Mucosa of rectum (tissue), 2 donors: ENCODE measurements at regions not wholly inside any gene's neighbourhood (a gene's known extent, or its start where the extent isn't known, plus 50 kb on each side); places are given as distances from the start of the nearest gene placed in this dataset.

Source experiments
- H3K27ac ChIP-seq, 2 donors: one replicate each; pipeline ENCODE4 v1.7.0; 2013; ENCODE audit warnings: inconsistent platforms in 2 of 2, low read depth in 2 of 2, low read length in 2 of 2
- H3K27me3 ChIP-seq, 2 donors: one replicate each; pipeline ENCODE4 v1.7.0; 2013; ENCODE audit warnings: low read length in 2 of 2; ENCODE audit not compliant: control insufficient read depth in 2 of 2, insufficient read depth in 2 of 2
- H3K36me3 ChIP-seq, 2 donors: one replicate each; pipeline ENCODE4 v1.7.0; 2013; ENCODE audit warnings: low read length in 2 of 2; ENCODE audit not compliant: control insufficient read depth in 2 of 2, insufficient read depth in 2 of 2
- H3K4me1 ChIP-seq, 2 donors: one replicate each; pipeline ENCODE4 v1.7.0; 2013; ENCODE audit warnings: low read length in 2 of 2, mild to moderate bottlenecking in 1 of 2; ENCODE audit not compliant: control insufficient read depth in 2 of 2, insufficient read depth in 2 of 2
- H3K4me3 ChIP-seq, 2 donors: one replicate each; pipeline ENCODE4 v1.7.0; 2013; ENCODE audit warnings: low read length in 2 of 2
- H3K9ac ChIP-seq, 2 donors: one replicate each; pipeline ENCODE4 v1.7.0; 2013; ENCODE audit warnings: low read length in 2 of 2, low read depth in 1 of 2, mild to moderate bottlenecking in 1 of 2
- H3K9me3 ChIP-seq, 2 donors: one replicate each; pipeline ENCODE4 v1.7.0; 2013; ENCODE audit warnings: low read length in 2 of 2; ENCODE audit not compliant: control insufficient read depth in 2 of 2
- donor health status: healthy.
- donor health status: Normal muscosa, but diverticular disease.

DNA sequence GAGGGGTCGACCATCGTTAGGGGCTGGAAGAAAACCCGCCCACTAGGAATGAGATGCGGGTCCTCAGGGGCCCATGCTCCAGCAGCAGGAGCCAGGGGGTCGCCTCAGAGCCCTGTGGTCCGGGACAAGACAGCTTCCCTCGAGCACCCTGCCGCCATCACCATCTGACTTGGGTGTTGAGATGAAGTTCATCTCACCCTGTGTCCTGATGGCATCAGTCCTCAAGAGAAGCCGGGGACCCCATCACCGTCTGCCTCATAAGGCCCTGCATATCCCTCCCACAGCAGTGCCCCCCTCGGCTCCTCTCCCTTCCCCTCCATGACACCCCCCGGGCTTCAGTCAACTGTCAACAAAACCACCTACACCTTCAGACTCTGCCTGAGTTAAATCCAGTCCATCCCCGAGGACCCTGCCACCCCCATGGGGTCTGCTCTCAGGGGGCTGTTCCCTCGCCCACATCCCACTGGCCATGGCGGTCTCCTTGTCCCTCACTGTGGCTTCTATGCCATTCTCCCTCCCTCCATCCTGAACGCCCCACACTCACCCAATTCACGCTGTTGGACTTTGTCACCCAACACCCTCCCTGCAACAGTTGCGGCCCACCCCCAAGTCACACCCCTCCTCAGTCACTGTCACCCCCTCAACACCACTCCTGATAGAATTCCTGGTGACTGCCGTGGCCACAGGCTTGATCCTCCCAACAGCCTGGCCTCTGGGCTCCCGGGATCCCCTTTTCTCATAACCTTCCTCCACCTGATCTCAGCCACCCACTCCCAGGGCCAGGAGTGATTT is 87.7 kb upstream of the RTL6 start:
- H3K36me3 ChIP-seq, result no peaks in the 10 kb centered on the region
- no peaks in the 10 kb centered on the region for H3K9me3 ChIP-seq
- H3K27me3 ChIP-seq, result peaks cover 9 to 15% of the 10 kb centered on the region in 2 donors
- H3K27ac ChIP-seq, result no peak overlapping the region
- no peak overlapping the region for H3K4me3 ChIP-seq
- no peaks in the 10 kb centered on the region for H3K4me1 ChIP-seq
- H3K9ac ChIP-seq, result no peak overlapping the region

DNA sequence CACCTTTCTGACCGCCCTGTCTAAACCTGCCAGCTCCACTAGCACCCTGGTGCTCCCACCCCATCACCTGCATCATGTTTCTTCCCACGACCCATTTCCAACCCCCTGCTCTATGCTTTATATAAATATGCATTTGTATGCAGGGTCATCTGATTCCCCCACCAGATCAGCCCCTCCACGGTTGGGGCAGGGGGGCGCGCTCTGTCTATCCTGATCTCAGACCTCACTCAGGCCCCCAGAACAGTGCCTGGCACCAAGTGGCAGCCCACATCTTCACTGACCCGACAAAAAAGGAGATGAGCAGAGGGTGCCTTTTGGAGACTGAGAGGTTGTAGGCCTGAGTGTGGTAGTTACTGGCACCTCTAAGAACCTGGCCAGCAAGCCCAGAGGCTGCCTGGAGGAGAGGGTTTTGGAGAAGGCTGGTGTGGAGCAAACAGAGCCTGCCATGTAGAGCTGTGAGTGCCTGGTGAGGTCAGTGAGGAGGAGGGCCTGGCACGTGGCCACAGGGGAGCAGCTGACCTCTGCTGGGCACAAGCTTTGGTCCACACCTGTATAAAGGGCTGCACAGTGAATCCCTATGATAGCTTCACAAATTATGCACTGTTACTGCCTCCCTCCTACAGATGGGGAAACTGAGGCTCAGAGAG is 86.3 kb upstream of the RTL6 start:
- H3K9ac ChIP-seq, result no peak overlapping the region

DNA sequence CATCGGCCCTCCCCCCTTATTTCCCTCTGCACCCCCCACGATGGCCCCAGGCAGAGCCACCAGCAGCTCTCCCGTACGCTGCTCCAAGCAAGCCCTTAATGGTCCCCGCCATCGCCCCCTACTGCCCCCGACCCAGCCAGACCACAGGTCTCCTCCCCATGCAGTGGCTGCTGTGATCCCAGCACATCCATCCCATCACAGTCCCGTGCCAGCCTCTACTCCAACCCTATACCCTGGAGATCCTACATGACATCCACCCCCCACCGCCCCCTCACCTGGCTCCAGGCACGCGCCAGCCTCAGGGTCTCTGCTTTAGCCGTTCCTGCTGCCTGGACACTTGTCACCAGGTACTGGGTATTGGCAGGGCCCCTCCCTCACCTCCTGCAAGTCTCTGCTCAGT is 85.8 kb upstream of the RTL6 start:
- Histone ChIP-seq H3K27me3 (peaks cover 11 to 12% of the 10 kb centered on the region in 2 donors), H3K27ac (no peak overlapping the region), H3K36me3 (no peaks in the 10 kb centered on the region), H3K9me3 (no peaks in the 10 kb centered on the region), H3K4me1 (no peaks in the 10 kb centered on the region), H3K4me3 (no peak overlapping the region), H3K9ac (no peak overlapping the region)

More for the DNA sequence above, 86.3 kb upstream of the RTL6 start:
- Histone ChIP-seq H3K27ac (no peak overlapping the region), H3K27me3 (peaks cover 9 to 12% of the 10 kb centered on the region in 2 donors), H3K9me3 (no peaks in the 10 kb centered on the region), H3K4me1 (no peaks in the 10 kb centered on the region), H3K4me3 (no peak overlapping the region), H3K36me3 (no peaks in the 10 kb centered on the region)

DNA sequence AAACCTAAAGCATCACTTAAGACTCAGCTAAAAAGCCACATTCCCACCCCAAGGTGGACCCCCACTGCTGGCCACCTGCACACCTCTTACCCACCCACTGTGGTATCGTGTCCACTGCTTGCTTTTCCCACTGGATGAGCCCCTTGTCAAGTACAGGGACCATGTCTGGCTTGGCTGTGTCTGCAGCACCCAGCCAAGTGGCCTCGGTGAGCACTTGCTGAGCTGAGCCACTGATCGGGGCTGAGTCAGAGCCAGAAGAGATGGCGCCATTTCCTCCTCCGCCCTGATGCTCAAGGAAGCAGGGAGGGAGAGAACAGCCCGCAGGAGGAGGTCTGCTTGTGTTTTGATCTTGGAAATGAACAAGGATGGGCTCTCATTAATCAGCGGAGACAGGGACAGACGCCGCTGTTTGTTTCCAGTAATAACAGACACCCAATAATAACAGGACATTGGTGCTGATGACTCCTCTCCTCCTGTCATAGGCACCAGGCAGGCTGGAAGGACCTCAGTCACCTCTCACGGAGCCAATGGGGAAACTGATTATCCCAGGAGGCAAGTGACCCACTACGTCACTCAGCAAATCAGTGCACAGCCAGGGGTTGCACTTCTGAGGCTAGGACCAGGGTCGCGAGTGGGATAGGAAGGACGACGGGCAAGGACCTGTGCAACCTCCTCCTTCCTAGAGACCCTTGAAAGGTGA is 85.2 kb upstream of the RTL6 start:
- H3K4me1 ChIP-seq, result no peaks in the 10 kb centered on the region
- no peaks in the 10 kb centered on the region for H3K36me3 ChIP-seq
- H3K9me3 ChIP-seq, result no peaks in the 10 kb centered on the region
- no peak overlapping the region for H3K4me3 ChIP-seq
- H3K27ac ChIP-seq, result no peak overlapping the region
- H3K9ac ChIP-seq, result no peak overlapping the region
- H3K27me3 ChIP-seq, result peaks cover 12% of the 10 kb centered on the region in 2 donors

DNA sequence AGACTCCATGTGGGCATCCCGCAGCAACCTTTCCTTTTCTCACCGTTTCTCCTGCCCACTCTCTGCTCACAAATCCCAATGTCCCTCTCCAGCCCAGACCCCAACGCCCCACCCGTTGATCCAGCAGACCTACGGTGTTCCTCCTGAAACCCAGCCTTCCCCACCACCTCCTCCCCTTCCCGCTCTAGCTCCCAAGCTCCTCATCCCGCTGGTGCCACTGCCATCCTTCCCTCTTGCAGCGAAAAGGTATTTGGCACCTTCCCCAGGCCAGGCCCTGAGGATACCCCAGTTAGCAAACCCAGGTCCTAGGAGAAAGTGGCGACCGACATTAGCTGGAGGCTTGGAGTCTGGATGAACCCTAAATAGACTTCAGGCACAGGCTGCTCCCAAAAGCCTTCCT is 84.0 kb upstream of the RTL6 start:
- Histone ChIP-seq H3K36me3 (no peaks in the 10 kb centered on the region), H3K27ac (no peak overlapping the region), H3K9ac (no peak overlapping the region), H3K4me3 (no peak overlapping the region), H3K27me3 (peaks cover 7 to 9% of the 10 kb centered on the region in 2 donors), H3K9me3 (no peaks in the 10 kb centered on the region), H3K4me1 (no peaks in the 10 kb centered on the region)

DNA sequence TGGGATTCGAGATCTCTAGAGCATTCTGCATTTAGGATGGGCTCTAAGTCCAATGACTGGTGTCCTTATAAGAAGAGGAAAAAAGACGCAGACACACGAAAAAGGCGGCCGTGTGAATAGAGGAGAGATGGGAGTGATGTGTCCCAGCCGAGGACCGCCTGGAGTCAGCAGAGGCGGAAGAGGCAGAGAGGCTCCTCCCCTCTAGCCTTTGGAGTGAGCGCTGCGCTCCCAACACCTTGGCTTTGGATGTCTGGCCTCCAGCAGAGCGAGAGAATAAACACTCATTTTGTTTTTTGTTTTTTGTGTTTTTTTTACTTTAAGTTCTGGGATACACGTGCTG is 83.0 kb upstream of the RTL6 start:
- Histone ChIP-seq H3K27ac (no peak overlapping the region), H3K9me3 (no peaks in the 10 kb centered on the region), H3K27me3 (peaks cover under 1 to 3% of the 10 kb centered on the region in 2 donors), H3K4me3 (no peak overlapping the region), H3K36me3 (no peaks in the 10 kb centered on the region), H3K4me1 (no peaks in the 10 kb centered on the region), H3K9ac (no peak overlapping the region)

DNA sequence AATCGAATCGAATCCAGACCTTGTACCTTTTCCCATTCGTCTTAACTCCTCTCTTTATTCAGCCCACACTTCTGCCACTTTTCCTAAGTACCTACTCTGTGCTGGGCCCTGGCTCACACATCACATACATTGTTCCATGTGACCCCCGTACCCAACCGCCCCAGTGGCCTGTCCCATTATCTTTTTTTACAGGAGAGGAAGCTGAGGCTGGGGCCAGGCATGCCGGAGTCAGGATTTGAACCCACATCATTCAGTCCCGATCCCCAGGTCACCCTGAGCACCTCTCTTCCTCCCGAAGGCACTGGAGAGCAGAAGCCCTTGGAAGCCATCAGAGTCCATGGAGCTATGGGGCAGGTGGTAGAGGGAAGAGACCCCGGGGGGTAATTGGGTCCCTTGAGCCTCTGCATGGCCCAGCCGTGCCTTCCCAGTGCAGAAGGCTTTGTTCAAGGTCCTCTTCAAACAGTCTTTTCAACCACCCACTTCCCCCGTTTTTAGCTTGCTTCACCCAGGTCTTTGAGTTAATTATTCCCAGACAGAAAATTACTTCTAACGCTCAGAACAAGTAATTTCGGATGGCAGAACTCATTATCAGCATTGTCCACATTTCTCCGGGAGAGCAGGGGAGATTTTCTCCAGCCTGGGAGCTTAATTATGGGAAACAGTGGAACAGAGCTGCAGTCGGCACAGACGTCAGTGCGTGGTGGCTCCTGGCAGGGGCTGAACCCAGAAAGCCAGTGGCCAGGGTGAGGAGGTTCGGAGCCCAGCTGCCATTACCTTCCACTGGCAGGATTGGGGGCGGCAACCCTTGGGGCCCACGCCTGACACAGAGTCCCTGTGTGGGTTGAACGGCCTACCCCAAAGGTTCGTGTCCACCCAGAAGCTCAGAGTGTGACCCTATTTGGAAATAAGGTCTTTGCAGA is 82.4 kb upstream of the RTL6 start:
- H3K9me3 ChIP-seq, result no peaks in the 10 kb centered on the region
- no peaks in the 10 kb centered on the region for H3K36me3 ChIP-seq
- peaks cover 0 to 3% of the 10 kb centered on the region in 2 donors for H3K27me3 ChIP-seq
- no peak overlapping the region for H3K27ac ChIP-seq
- H3K9ac ChIP-seq, result no peak overlapping the region
- H3K4me1 ChIP-seq, result no peaks in the 10 kb centered on the region
- H3K4me3 ChIP-seq, result no peak overlapping the region

DNA sequence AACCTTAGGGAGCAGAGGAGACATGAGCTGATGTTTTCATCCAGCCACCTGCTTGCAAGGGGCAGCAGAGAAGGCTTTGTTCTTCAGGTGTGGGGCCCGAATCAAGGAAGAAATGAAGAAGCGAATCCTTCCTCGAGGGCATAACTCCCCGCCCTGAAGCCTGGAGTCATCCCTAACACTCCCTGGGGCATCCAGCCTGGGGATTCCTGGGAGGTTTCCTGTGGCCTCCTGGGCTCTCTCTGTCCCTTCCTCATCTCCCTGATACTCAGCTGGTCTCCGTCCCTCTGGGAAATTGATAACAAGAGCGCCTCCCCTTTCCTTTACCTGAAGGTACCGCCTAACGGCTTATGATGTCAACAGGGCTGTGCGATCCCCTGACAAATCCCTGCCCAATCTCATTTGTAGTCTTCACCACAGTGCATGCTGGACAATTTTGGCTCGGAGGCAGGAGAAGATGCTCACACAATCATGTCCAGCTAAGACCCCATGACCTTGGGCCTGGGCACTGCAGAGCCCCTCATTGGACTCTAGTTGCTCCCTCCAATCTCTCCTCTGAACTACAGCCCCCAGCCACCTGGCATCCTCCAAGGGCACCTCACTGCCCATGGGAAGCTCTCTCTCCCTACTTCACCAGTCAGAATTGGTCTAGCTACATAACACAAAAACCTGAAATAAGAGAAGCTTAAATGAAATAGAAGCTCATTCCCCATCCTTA is 80.6 kb upstream of the RTL6 start:
- Histone ChIP-seq H3K4me3 (no peak overlapping the region), H3K4me1 (no peaks in the 10 kb centered on the region), H3K36me3 (no peaks in the 10 kb centered on the region), H3K27ac (no peak overlapping the region), H3K27me3 (peaks cover 3 to 4% of the 10 kb centered on the region in 2 donors), H3K9me3 (no peaks in the 10 kb centered on the region), H3K9ac (no peak overlapping the region)

DNA sequence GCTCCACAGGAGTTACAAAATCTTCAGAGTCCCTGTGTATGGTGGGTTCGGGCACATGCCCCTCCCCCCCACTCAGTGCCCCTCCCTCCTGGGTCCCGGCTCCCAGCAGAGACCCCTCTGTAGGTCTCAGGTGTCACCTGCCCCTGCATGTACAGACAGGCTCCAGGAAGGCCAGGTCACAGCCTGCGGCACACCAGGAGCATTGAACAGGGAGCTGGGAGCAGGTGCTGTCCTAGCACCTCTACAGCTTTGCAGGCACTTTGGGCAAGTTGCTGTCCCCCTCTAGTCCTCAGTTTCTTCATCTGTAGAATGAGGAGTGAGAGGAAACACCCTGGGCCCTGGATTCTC is 80.1 kb upstream of the RTL6 start:
- Histone ChIP-seq H3K27me3 (peaks cover 3 to 4% of the 10 kb centered on the region in 2 donors), H3K36me3 (no peaks in the 10 kb centered on the region), H3K9me3 (no peaks in the 10 kb centered on the region), H3K9ac (no peak overlapping the region), H3K4me3 (no peak overlapping the region), H3K4me1 (no peaks in the 10 kb centered on the region), H3K27ac (no peak overlapping the region)
